ENCODE measurements at regions not wholly inside any gene's neighbourhood (a gene's known extent, or its start where the extent isn't known, plus 50 kb on each side); places are given as distances from the start of the nearest gene placed in this dataset.
"Not testable (repeated sequence)": the region's sequence is repeated elsewhere in the genome, so short reads cannot be mapped to it uniquely, and the experiment has no call there.

- DNase-seq (ENCODE audit: low spot score): no peak
Observed at GRCh38 chr10:33071857-33072256, 113.8 kb upstream of the ITGB1 start.

GRCh38 chr10:33070101-33070500 lies 112.1 kb upstream of the ITGB1 start:
- DNase-seq (ENCODE audit: low spot score): no peak

GRCh38 chr10:33067917-33068316 lies 109.9 kb upstream of the ITGB1 start:
- DNase-seq (ENCODE audit: low spot score): no peak

GRCh38 chr10:33067481-33067880 lies 109.5 kb upstream of the ITGB1 start:
- DNase-seq (ENCODE audit: low spot score): no peak

GRCh38 chr10:33066558-33067236 lies 108.7 kb upstream of the ITGB1 start:
- no peak for DNase-seq (ENCODE audit: low spot score)

GRCh38 chr10:33065111-33065510 lies 107.1 kb upstream of the ITGB1 start:
- DNase-seq (ENCODE audit: low spot score): no peak

GRCh38 chr10:33064706-33065105 lies 106.7 kb upstream of the ITGB1 start:
- DNase-seq (ENCODE audit: low spot score): no peak

GRCh38 chr10:33057620-33058019 lies 99.6 kb upstream of the ITGB1 start:
- no peak for DNase-seq (ENCODE audit: low spot score)

GRCh38 chr10:33056828-33057596 lies 99.0 kb upstream of the ITGB1 start:
- DNase-seq (ENCODE audit: low spot score): no peak

GRCh38 chr10:33055625-33056024 lies 97.6 kb upstream of the ITGB1 start:
- DNase-seq (ENCODE audit: low spot score): no peak

GRCh38 chr10:33052915-33053810 lies 95.1 kb upstream of the ITGB1 start:
- no peak for DNase-seq (ENCODE audit: low spot score)

- DNase-seq (ENCODE audit: low spot score): no peak
Observed at GRCh38 chr10:33052263-33052875, 94.3 kb upstream of the ITGB1 start.

GRCh38 chr10:33049963-33050920 lies 92.2 kb upstream of the ITGB1 start:
- DNase-seq (ENCODE audit: low spot score): not testable (repeated sequence)

GRCh38 chr10:33048223-33048622 lies 90.2 kb upstream of the ITGB1 start:
- no peak for DNase-seq (ENCODE audit: low spot score)

GRCh38 chr10:33047655-33048054 lies 89.6 kb upstream of the ITGB1 start:
- no peak for DNase-seq (ENCODE audit: low spot score)

GRCh38 chr10:33046792-33047191 lies 88.8 kb upstream of the ITGB1 start:
- no peak for DNase-seq (ENCODE audit: low spot score)

GRCh38 chr10:33045421-33045820 lies 87.4 kb upstream of the ITGB1 start:
- DNase-seq (ENCODE audit: low spot score): no peak

- no peak for DNase-seq (ENCODE audit: low spot score)
Observed at GRCh38 chr10:33042565-33042964, 84.5 kb upstream of the ITGB1 start.

GRCh38 chr10:33041783-33042437 lies 83.9 kb upstream of the ITGB1 start:
- no peak for DNase-seq (ENCODE audit: low spot score)

GRCh38 chr10:33040436-33040835 lies 82.4 kb upstream of the ITGB1 start:
- DNase-seq (ENCODE audit: low spot score): peak; percentile 42
